HG02571 (cell line): ENCODE measurements at regions not wholly inside any gene's neighbourhood (a gene's known extent, or its start where the extent isn't known, plus 50 kb on each side); places are given as distances from the start of the nearest gene placed in this dataset.
"Not testable (repeated sequence)": the region's sequence is repeated elsewhere in the genome, so short reads cannot be mapped to it uniquely, and the experiment has no call there.

Experiments
- ATAC-seq: cut with Tn5 transposase; IDR thresholded peaks from one replicate; pipeline ENCODE4 v1.9.1; 2021; ENCODE audit warnings: mild to moderate bottlenecking, moderate library complexity; ENCODE audit not compliant: unreplicated experiment

DNA sequence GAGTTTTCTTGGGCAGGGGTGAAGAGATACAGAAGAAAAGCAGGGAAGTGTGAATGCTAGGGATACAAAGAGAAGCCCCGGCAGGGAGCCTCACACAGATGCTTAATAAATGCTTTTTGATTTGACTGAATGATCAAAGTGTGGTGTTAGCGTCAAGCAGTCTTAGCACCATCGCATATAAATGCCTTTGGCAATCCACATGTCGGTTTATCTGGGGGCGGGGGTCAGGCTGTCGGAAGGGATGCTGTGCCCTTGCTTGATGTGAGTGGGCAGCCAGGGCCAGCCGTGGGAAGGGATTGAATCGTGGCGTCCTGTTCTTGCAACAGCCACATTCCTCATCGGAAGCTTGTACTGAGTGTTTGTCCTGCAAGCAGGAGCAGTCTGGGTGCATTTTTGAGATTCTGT is 173.1 kb downstream of the LACC1 start:
- no peak for ATAC-seq

GRCh38 chr13:44053208-44053607 is 173.5 kb downstream of the LACC1 start:
- ATAC-seq = no peak

DNA sequence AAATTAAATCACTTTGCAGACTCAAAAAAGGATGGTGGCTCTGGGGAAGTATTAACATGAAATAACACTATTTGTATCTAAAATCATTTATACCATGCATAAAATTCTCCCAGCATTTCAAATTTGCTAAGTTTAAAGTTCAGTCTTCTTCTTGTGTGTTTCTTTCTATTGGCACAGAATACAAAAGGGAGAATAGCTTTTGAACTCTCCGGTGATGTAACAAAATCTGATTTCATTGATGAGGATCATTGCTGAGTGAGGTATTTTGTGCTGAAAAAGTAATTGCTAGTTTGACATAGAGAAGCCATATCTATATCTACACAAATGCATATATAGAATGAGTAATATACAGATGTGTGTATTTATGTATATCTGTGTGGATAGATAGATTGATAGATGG is 174.8 kb downstream of the LACC1 start:
- no peak for ATAC-seq

DNA sequence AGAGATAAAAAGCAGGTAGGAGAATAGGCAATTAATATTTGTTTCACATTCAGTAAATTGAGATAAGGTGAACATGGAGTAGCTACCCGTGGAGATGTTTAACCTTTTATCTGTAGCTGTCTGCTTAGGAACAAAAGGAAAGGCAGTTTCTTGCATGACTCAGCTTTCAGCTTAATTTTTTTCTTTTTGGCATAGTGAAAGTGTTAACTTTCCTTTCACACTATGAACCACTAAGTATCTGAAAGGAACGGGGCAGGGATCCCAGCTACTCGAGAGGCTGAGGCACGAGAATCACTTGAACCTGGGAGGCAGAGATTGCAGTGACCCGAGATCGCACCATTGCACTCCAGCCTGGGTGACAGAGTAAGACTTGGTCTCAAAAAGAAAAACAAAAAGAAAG is 176.0 kb downstream of the LACC1 start:
- not testable (repeated sequence) for ATAC-seq

DNA sequence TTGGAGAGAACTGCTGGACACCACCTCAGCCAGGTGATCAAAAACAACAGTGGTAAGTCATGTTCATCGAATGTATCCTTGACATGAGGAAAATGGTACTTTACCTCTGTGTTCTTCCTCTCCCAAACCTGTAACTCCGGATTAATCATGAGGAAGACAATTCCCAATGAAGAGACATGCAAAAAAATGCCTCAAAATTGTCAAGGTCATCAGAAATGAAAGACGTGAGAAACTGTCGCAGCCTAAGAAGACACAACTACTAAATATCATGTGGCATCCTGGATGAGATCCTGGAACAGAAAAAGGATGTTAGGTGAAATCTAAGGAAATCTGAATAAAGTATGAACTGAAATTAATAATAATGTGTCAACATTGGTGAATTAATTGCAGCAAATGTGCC is 178.4 kb downstream of the LACC1 start:
- no peak for ATAC-seq

GRCh38 chr13:44058624-44059215 is 179.0 kb downstream of the LACC1 start:
- no peak for ATAC-seq

DNA sequence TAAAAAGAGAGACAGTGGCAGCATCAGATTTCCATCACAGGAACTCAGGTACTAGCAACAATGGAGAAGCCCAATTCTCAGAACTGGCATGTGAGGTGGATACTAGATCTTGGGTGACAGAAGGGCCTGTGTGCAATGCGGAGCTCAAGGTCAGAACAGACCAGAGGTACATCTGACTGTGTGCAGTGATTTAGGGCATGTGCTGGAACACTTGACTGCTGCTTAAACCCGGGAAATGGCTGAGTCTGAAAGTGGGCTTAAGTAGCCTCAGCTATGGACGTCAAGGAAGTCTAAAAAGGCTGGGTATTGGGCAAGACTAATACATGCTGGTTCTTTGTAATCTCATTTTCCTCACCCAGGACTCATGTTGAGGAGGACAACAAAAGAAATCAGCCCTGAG is 182.2 kb downstream of the LACC1 start:
- ATAC-seq = no peak

- ATAC-seq = no peak
Observed at GRCh38 chr13:44063467-44063866, 183.8 kb downstream of the LACC1 start.

- ATAC-seq = no peak
Observed at GRCh38 chr13:44063881-44064280, 184.2 kb downstream of the LACC1 start.

DNA sequence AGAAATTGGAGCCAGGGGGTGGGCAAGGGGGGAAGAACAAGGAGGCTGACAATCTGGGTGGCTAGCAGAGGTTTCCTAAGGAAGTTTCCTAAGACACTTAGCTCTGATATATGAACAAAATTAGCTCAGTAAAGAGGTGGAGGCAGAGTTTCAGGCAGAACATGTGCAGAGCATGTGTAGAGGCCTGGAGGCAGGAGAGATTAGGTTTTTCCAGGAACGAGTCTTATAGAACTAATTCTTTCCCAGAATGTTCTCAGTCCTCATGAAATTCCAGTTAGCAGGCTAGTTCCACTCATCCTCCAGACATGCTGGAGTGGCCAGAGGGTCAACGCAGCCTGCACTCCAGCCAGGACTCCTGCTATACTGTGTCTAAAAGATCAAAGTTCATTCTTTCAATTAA is 184.7 kb downstream of the LACC1 start:
- ATAC-seq = no peak

DNA sequence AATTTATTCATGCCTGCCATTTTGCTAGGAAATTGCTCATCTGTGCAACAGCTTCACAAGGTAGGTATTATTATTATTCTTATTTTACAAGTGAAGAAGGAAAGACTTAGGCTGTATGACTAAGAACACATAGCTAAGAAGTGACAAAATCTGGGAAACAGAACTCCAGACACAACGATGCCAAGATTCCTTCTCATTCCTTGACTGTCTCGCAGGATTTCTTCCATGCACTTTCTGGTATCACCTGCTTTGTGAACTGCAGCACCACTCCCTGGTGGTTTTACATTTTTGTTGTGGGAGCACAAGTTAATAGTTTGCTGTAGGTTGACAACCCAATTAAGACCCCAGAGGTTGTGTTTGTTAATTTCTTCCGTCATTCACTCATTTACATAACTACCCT is 188.5 kb downstream of the LACC1 start:
- no peak for ATAC-seq

DNA sequence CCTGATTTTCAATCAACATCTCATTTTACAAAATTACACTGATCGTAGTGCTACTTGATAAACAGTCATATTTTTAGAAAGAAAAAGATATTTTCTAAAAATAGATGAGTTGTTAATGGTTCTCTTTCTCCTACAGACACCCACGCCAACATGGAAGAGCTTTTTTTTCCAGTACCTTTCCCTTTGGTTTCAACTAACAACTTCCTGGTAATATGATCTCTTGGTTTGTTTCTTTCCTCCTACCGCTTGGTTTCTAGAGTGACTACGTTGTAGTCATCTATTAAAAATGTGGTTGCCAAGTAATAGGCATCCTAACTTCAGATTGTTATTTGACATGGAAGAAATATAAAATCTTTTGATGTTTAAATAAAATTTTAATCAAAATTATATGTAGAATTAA is 189.0 kb downstream of the LACC1 start:
- ATAC-seq = no peak

DNA sequence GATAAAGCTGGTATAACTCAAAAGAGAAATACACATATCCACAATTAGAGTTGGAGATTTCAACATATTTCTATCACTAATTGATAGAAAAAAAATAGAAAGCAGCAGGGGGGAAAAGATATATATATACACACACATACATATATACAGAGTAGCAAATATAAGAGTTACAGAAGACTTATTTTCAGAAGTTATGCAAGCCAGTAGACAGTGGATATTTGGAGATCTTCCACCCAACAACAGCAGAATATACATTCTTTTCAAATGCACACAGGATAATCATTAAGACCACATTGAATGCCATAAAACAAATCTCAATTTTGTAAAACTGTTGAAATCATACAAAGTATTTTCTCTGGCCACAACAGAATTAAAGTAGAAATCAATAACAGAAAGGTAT is 192.8 kb downstream of the LACC1 start:
- ATAC-seq = no peak

- no peak for ATAC-seq
Observed at GRCh38 chr13:44074611-44075010, 194.9 kb downstream of the LACC1 start.

DNA sequence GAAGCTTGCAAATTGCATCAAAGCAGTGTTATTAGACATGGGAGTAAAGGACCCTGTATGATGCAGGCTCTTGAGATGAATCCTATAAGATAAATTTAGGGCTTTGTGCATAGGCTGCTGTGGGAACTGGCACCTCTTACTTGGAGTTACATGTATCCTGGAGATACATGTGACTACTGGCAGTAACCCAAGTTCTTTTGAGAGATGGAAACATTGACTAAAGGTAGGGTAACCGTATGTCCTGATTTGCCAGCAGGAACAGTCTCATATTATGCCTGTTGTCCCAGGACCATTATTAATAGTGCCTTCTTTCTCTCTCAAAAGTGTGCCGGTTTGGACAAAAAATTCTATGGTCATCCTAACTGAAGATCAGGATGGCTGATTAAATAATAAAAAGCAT is 195.4 kb downstream of the LACC1 start:
- no peak for ATAC-seq

- ATAC-seq = no peak
Observed at GRCh38 chr13:44078806-44079376, 199.2 kb downstream of the LACC1 start.

DNA sequence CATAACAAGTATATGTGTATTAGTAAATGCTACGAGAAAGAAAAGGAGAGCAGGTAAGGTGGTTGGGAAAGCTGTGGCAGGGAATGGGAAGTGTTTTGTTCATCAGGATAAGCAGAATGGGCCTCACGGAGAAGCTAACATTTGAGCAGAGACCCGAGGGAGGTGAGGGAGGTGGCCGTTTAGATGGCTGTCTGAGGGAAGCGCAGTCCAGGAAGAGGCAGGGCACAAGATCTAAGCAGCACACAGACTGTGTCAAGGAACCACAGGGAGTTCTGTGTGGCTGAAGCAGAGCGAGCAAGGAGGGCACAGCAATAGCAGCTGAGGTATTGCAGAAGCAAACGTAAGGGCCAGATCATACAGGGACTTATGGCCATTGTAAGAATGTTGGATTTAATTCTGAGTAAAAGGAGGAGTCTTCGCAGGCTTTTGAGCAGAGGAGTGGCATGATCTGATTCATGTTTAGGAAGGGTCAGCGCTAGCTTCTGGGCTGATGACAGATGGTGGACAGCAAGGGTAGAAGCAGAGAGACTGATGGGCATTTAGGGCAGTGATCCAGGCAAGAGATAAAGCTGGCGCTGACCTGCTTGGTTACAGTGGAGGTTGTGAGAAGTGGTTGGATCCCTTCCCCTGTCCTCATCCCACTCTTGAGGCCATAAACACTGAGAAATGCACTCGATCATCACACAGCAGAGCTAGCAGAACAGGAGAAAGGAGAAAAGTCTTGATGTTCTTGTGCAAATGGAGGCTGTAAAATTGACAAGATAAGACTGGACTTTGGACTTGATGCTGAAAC is 199.9 kb downstream of the LACC1 start:
- ATAC-seq = no peak

DNA sequence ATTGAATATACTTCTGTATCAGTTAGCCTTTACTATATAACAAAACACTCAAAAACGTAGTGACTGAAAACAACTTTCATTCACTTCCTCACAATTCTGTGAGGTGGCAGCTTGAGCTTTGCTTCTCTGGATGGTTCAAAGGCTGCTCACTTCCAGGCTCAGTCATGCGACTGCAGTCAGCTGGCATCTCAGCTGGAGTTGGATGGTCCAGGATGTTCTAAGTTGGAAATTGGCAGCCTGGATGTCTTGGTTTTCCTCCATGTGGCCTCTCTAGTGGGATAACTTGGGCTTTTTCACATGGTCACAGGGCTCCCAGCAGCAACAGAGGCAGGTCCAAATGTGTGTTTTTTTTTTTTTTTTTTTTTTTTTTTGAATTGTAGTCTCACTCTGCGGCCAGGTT is 204.4 kb downstream of the LACC1 start:
- no peak for ATAC-seq

GRCh38 chr13:44086389-44086788 is 206.7 kb downstream of the LACC1 start:
- no peak for ATAC-seq

DNA sequence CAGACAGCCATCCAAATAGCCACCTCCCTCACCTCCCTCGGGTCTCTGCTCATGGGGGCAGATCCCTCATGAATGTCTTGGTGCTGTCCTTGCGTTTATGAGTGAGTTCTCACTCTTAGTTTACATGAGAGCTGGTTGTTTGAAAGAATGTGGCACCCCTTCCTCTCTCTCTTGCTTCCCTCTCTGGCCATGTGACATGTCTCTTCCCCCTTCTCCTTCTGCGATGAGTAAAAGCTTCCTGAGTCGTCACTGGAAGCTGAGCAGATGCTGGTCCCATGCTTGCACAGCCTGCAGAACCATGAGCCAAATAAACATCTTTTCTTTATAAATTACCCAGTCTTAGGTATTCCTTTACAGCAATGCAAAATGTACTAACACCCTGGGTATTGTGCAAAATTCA is 208.7 kb downstream of the LACC1 start:
- no peak for ATAC-seq

DNA sequence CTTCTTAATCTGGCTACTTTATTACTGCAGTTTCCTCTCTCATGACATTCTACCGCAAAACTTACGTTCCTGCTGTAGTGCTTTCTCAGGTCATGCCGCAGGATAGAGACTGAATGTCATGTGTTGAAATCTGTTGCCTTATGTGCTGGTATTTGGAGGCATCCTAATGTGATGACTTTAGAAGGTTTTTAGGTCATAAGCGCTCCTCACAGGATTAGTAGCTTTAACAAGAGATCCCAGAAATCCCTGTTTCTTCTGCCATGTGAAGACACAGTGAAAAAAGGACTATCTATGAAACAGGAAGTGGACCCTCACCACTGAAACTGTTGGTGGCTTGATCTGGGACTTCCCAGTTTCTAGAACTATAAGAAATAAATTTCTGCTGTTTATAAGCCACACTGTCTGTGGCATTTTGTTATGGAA is 209.3 kb downstream of the LACC1 start:
- ATAC-seq = no peak

DNA sequence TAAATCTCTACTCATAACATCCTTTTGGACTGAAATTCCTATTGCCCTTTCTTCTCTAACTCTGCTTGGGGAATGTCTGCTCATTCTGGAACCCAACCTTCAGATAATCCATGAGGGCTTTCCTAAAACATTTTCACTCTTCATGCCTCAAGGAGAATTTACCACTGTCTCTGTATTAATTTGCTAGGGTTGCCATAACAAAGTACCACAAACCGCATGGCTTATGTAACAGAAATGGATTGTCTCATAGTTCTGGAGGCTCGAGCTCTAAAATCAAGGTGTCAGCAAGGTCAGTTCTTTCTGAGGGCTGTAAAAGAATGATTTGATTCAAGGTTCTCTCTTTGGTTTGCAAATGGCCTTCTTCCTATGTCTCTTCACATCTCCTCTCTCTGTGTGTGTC is 209.7 kb downstream of the LACC1 start:
- ATAC-seq = no peak
